Colonic mucosa (tissue), 4 donors: ENCODE measurements at regions not wholly inside any gene's neighbourhood (a gene's known extent, or its start where the extent isn't known, plus 50 kb on each side); places are given as distances from the start of the nearest gene placed in this dataset.

Source experiments
- DNase-seq: peaks from one replicate; pipeline ENCODE4 v3.0.0-alpha.2; 2020
- H3K27ac ChIP-seq: fragments of 200-600 bp; one replicate; pipeline ENCODE4 v1.8.0; 2021
- H3K27me3 ChIP-seq: fragments of 200-600 bp; one replicate; pipeline ENCODE4 v1.8.0; 2021
- H3K36me3 ChIP-seq: fragments of 200-600 bp; one replicate; pipeline ENCODE4 v1.8.0; 2021
- H3K4me1 ChIP-seq: fragments of 200-600 bp; one replicate; pipeline ENCODE4 v1.8.0; 2021; ENCODE audit warnings: mild to moderate bottlenecking
- H3K4me3 ChIP-seq: fragments of 200-600 bp; one replicate; pipeline ENCODE4 v1.8.0; 2021
- H3K9ac ChIP-seq, 2 donors: one replicate each; pipeline ENCODE4 v1.7.0; 2013; ENCODE audit warnings: control low read depth in 2 of 2, low read depth in 2 of 2, low read length in 2 of 2
- H3K9me3 ChIP-seq: fragments of 200-600 bp; one replicate; pipeline ENCODE4 v1.8.0; 2021
- intact Hi-C: fragments of 100-400 bp; cut with DNase I; formaldehyde crosslinking; loops from one replicate; pipeline ENCODE4 v1.14.1; 2022
- TF ChIP-seq, protein P1 (sequence below): fragments of 200-600 bp; IDR thresholded peaks from one replicate; pipeline ENCODE4 v1.8.0; 2022; ENCODE audit warnings: antibody characterized with exemption, mild to moderate bottlenecking
- donor health status: healthy.
- donor health status: DM: no; HTN: no; CAD: no.
- donor health status: DM: no; HTN: no; CAD: no.

DNA sequence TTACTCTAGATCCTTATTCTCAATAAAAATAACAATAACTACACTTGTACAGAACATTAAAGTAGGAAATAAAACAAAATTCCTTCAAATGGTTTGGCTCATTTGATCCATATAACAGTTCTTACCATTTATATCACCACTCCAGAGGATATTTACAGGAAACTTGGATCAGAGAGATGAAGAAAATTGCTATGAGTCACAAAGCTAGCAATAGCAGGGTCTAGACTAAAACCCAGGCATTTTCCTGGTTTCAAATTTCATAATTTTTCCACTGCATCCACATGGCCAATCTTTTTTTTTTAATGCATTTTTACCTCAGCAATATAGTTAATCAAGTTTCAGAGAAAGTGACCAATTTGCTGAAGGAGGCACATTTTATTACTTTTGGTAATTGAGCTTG is 299.2 kb downstream of the ELAVL2 start:
- TF ChIP-seq, protein P1, sequence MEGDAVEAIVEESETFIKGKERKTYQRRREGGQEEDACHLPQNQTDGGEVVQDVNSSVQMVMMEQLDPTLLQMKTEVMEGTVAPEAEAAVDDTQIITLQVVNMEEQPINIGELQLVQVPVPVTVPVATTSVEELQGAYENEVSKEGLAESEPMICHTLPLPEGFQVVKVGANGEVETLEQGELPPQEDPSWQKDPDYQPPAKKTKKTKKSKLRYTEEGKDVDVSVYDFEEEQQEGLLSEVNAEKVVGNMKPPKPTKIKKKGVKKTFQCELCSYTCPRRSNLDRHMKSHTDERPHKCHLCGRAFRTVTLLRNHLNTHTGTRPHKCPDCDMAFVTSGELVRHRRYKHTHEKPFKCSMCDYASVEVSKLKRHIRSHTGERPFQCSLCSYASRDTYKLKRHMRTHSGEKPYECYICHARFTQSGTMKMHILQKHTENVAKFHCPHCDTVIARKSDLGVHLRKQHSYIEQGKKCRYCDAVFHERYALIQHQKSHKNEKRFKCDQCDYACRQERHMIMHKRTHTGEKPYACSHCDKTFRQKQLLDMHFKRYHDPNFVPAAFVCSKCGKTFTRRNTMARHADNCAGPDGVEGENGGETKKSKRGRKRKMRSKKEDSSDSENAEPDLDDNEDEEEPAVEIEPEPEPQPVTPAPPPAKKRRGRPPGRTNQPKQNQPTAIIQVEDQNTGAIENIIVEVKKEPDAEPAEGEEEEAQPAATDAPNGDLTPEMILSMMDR: no peak
- H3K27me3 ChIP-seq: no peaks in the 10 kb centered on the region
- H3K4me1 ChIP-seq: no peaks in the 10 kb centered on the region
- no peak overlapping the region for H3K9ac ChIP-seq
- no peaks in the 10 kb centered on the region for H3K36me3 ChIP-seq
- intact Hi-C loops: no loop called here
- no peak overlapping the region for H3K27ac ChIP-seq
- DNase-seq: no peak
- H3K9me3 ChIP-seq: no peaks in the 10 kb centered on the region
- H3K4me3 ChIP-seq: no peak overlapping the region

DNA sequence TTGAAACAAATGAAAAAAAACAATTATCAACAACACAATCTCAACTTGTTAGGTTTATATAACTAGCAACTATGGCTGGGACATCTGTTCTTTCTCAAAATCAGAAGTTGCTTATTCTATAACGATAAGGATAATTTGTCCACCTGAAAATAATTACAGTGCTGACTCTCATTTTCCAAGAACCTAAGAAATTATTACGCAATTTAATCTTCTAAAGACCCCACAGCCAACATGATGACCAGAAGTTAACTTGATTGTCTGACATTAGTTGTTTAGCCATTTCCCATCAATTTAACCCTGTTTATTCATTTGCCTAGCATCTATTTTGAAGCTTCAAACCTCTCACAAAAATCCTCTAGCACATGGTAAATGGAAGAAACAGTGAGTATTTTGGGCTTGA is 293.8 kb downstream of the ELAVL2 start:
- TF ChIP-seq, protein P1: no peak
- H3K4me1 ChIP-seq: no peaks in the 10 kb centered on the region
- no peak overlapping the region for H3K27ac ChIP-seq
- H3K9ac ChIP-seq: no peak overlapping the region
- DNase-seq: no peak
- intact Hi-C loops: no loop called here
- no peak overlapping the region for H3K4me3 ChIP-seq
- H3K36me3 ChIP-seq: no peaks in the 10 kb centered on the region
- H3K27me3 ChIP-seq: no peaks in the 10 kb centered on the region
- H3K9me3 ChIP-seq: no peaks in the 10 kb centered on the region

- no peak overlapping the region for H3K9ac ChIP-seq
- no peak overlapping the region for H3K27ac ChIP-seq
- H3K4me1 ChIP-seq: no peaks in the 10 kb centered on the region
- H3K9me3 ChIP-seq: no peaks in the 10 kb centered on the region
- DNase-seq: no peak
- TF ChIP-seq, protein P1: no peak
- intact Hi-C loops: no loop called here
- no peaks in the 10 kb centered on the region for H3K27me3 ChIP-seq
- H3K36me3 ChIP-seq: no peaks in the 10 kb centered on the region
- H3K4me3 ChIP-seq: no peak overlapping the region
Observed at GRCh38 chr9:23537192-23538066, 288.6 kb downstream of the ELAVL2 start.

- intact Hi-C loops: no loop called here
- TF ChIP-seq, protein P1: no peak
- no peak for DNase-seq
- Histone ChIP-seq H3K4me1 (no peaks in the 10 kb centered on the region), H3K27ac (no peak overlapping the region), H3K4me3 (no peak overlapping the region), H3K27me3 (no peaks in the 10 kb centered on the region), H3K36me3 (no peaks in the 10 kb centered on the region), H3K9me3 (no peaks in the 10 kb centered on the region), H3K9ac (no peak overlapping the region)
Observed at GRCh38 chr9:23538067-23538402, 288.0 kb downstream of the ELAVL2 start.

GRCh38 chr9:23538461-23539003 is 287.5 kb downstream of the ELAVL2 start:
- Histone ChIP-seq H3K4me3 (no peak overlapping the region), H3K9me3 (no peaks in the 10 kb centered on the region), H3K27ac (no peak overlapping the region), H3K9ac (no peak overlapping the region), H3K36me3 (no peaks in the 10 kb centered on the region), H3K4me1 (no peaks in the 10 kb centered on the region), H3K27me3 (no peaks in the 10 kb centered on the region)
- no peak for DNase-seq
- TF ChIP-seq, protein P1: no peak
- intact Hi-C loops: no loop called here
